ENCODE measurements at regions not wholly inside any gene's neighbourhood (a gene's known extent, or its start where the extent isn't known, plus 50 kb on each side); places are given as distances from the start of the nearest gene placed in this dataset.

GRCh38 chr13:81773263-81773662, 1432.3 kb upstream of the SPRY2 start:
- Histone ChIP-seq H3K9ac (ENCODE audit: low read length) (no peak overlapping the region), H3K27ac (ENCODE audit: low read depth, low read length) (no peak overlapping the region), H3K9me3 (ENCODE audit: low read length) (no peaks in the 10 kb centered on the region)

GRCh38 chr13:81771951-81772350, 1431.0 kb upstream of the SPRY2 start:
- H3K27me3 ChIP-seq (ENCODE audit: control insufficient read depth in 1 of 2, insufficient read depth in 2 of 2, low read length in 2 of 2) = no peaks in the 10 kb centered on the region
- H3K9me3 ChIP-seq (ENCODE audit: low read length) = no peaks in the 10 kb centered on the region
- no peak overlapping the region for H3K27ac ChIP-seq (ENCODE audit: low read depth, low read length)
- H3K36me3 ChIP-seq (ENCODE audit: insufficient read depth, low read length) = no peaks in the 10 kb centered on the region
- no peak overlapping the region for H3K4me3 ChIP-seq (ENCODE audit: low read depth in 1 of 2, low read length in 2 of 2)
- no peaks in the 10 kb centered on the region for H3K4me1 ChIP-seq (ENCODE audit: insufficient read depth, low read length)
- no peak overlapping the region for H3K9ac ChIP-seq (ENCODE audit: low read length)

More at GRCh38 chr13:81773263-81773662, 1432.3 kb upstream of the SPRY2 start:
- no peak overlapping the region for H3K4me3 ChIP-seq (ENCODE audit: low read depth in 1 of 2, low read length in 2 of 2)
- no peaks in the 10 kb centered on the region for H3K36me3 ChIP-seq (ENCODE audit: insufficient read depth, low read length)
- no peaks in the 10 kb centered on the region for H3K27me3 ChIP-seq (ENCODE audit: control insufficient read depth in 1 of 2, insufficient read depth in 2 of 2, low read length in 2 of 2)
- no peaks in the 10 kb centered on the region for H3K4me1 ChIP-seq (ENCODE audit: insufficient read depth, low read length)

- no peak overlapping the region for H3K4me3 ChIP-seq (ENCODE audit: low read depth in 1 of 2, low read length in 2 of 2)
- H3K9me3 ChIP-seq (ENCODE audit: low read length) = no peaks in the 10 kb centered on the region
- no peak overlapping the region for H3K27ac ChIP-seq (ENCODE audit: low read depth, low read length)
- H3K27me3 ChIP-seq (ENCODE audit: control insufficient read depth in 1 of 2, insufficient read depth in 2 of 2, low read length in 2 of 2) = no peaks in the 10 kb centered on the region
- H3K4me1 ChIP-seq (ENCODE audit: insufficient read depth, low read length) = no peaks in the 10 kb centered on the region
- H3K9ac ChIP-seq (ENCODE audit: low read length) = no peak overlapping the region
- no peaks in the 10 kb centered on the region for H3K36me3 ChIP-seq (ENCODE audit: insufficient read depth, low read length)
Observed at GRCh38 chr13:81770868-81771505, 1430.1 kb upstream of the SPRY2 start.

GRCh38 chr13:81762449-81762848, 1421.5 kb upstream of the SPRY2 start:
- H3K9me3 ChIP-seq (ENCODE audit: low read length) = no peaks in the 10 kb centered on the region
- no peaks in the 10 kb centered on the region for H3K4me1 ChIP-seq (ENCODE audit: insufficient read depth, low read length)
- no peak overlapping the region for H3K9ac ChIP-seq (ENCODE audit: low read length)
- H3K27me3 ChIP-seq (ENCODE audit: control insufficient read depth in 1 of 2, insufficient read depth in 2 of 2, low read length in 2 of 2) = no peaks in the 10 kb centered on the region
- no peak overlapping the region for H3K4me3 ChIP-seq (ENCODE audit: low read depth in 1 of 2, low read length in 2 of 2)
- H3K36me3 ChIP-seq (ENCODE audit: insufficient read depth, low read length) = no peaks in the 10 kb centered on the region
- H3K27ac ChIP-seq (ENCODE audit: low read depth, low read length) = no peak overlapping the region

- H3K9me3 ChIP-seq (ENCODE audit: low read length) = no peaks in the 10 kb centered on the region
- no peaks in the 10 kb centered on the region for H3K36me3 ChIP-seq (ENCODE audit: insufficient read depth, low read length)
- H3K27ac ChIP-seq (ENCODE audit: low read depth, low read length) = no peak overlapping the region
- H3K9ac ChIP-seq (ENCODE audit: low read length) = no peak overlapping the region
- H3K4me3 ChIP-seq (ENCODE audit: low read depth in 1 of 2, low read length in 2 of 2) = no peak overlapping the region
- H3K4me1 ChIP-seq (ENCODE audit: insufficient read depth, low read length) = no peaks in the 10 kb centered on the region
- no peaks in the 10 kb centered on the region for H3K27me3 ChIP-seq (ENCODE audit: control insufficient read depth in 1 of 2, insufficient read depth in 2 of 2, low read length in 2 of 2)
Observed at GRCh38 chr13:81760316-81760715, 1419.4 kb upstream of the SPRY2 start.

GRCh38 chr13:81757348-81757970, 1416.5 kb upstream of the SPRY2 start:
- Histone ChIP-seq H3K9ac (ENCODE audit: low read length) (no peak overlapping the region), H3K36me3 (ENCODE audit: insufficient read depth, low read length) (no peaks in the 10 kb centered on the region), H3K27me3 (ENCODE audit: control insufficient read depth in 1 of 2, insufficient read depth in 2 of 2, low read length in 2 of 2) (no peaks in the 10 kb centered on the region), H3K27ac (ENCODE audit: low read depth, low read length) (no peak overlapping the region), H3K4me3 (ENCODE audit: low read depth in 1 of 2, low read length in 2 of 2) (no peak overlapping the region), H3K4me1 (ENCODE audit: insufficient read depth, low read length) (no peaks in the 10 kb centered on the region), H3K9me3 (ENCODE audit: low read length) (no peaks in the 10 kb centered on the region)

- no peak overlapping the region for H3K27ac ChIP-seq (ENCODE audit: low read depth, low read length)
- no peak overlapping the region for H3K9ac ChIP-seq (ENCODE audit: low read length)
- no peaks in the 10 kb centered on the region for H3K27me3 ChIP-seq (ENCODE audit: control insufficient read depth in 1 of 2, insufficient read depth in 2 of 2, low read length in 2 of 2)
- H3K9me3 ChIP-seq (ENCODE audit: low read length) = no peaks in the 10 kb centered on the region
- no peaks in the 10 kb centered on the region for H3K36me3 ChIP-seq (ENCODE audit: insufficient read depth, low read length)
- H3K4me3 ChIP-seq (ENCODE audit: low read depth in 1 of 2, low read length in 2 of 2) = no peak overlapping the region
- no peaks in the 10 kb centered on the region for H3K4me1 ChIP-seq (ENCODE audit: insufficient read depth, low read length)
Observed at GRCh38 chr13:81745391-81745790, 1404.5 kb upstream of the SPRY2 start.

- Histone ChIP-seq H3K27ac (ENCODE audit: low read depth, low read length) (no peak overlapping the region), H3K4me1 (ENCODE audit: insufficient read depth, low read length) (no peaks in the 10 kb centered on the region), H3K36me3 (ENCODE audit: insufficient read depth, low read length) (no peaks in the 10 kb centered on the region), H3K9me3 (ENCODE audit: low read length) (no peaks in the 10 kb centered on the region), H3K27me3 (ENCODE audit: control insufficient read depth in 1 of 2, insufficient read depth in 2 of 2, low read length in 2 of 2) (no peaks in the 10 kb centered on the region), H3K9ac (ENCODE audit: low read length) (no peak overlapping the region), H3K4me3 (ENCODE audit: low read depth in 1 of 2, low read length in 2 of 2) (no peak overlapping the region)
Observed at GRCh38 chr13:81738364-81738763, 1397.4 kb upstream of the SPRY2 start.

GRCh38 chr13:81726037-81726726, 1385.3 kb upstream of the SPRY2 start:
- H3K9ac ChIP-seq (ENCODE audit: low read length) = no peak overlapping the region
- H3K4me1 ChIP-seq (ENCODE audit: insufficient read depth, low read length) = no peaks in the 10 kb centered on the region
- H3K36me3 ChIP-seq (ENCODE audit: insufficient read depth, low read length) = no peaks in the 10 kb centered on the region
- H3K27ac ChIP-seq (ENCODE audit: low read depth, low read length) = no peak overlapping the region
- H3K27me3 ChIP-seq (ENCODE audit: control insufficient read depth in 1 of 2, insufficient read depth in 2 of 2, low read length in 2 of 2) = no peaks in the 10 kb centered on the region
- H3K9me3 ChIP-seq (ENCODE audit: low read length) = no peaks in the 10 kb centered on the region
- H3K4me3 ChIP-seq (ENCODE audit: low read depth in 1 of 2, low read length in 2 of 2) = no peak overlapping the region

GRCh38 chr13:81722456-81722855, 1381.5 kb upstream of the SPRY2 start:
- no peaks in the 10 kb centered on the region for H3K9me3 ChIP-seq (ENCODE audit: low read length)
- no peaks in the 10 kb centered on the region for H3K36me3 ChIP-seq (ENCODE audit: insufficient read depth, low read length)
- H3K4me3 ChIP-seq (ENCODE audit: low read depth in 1 of 2, low read length in 2 of 2) = no peak overlapping the region
- H3K9ac ChIP-seq (ENCODE audit: low read length) = no peak overlapping the region
- no peak overlapping the region for H3K27ac ChIP-seq (ENCODE audit: low read depth, low read length)
- no peaks in the 10 kb centered on the region for H3K27me3 ChIP-seq (ENCODE audit: control insufficient read depth in 1 of 2, insufficient read depth in 2 of 2, low read length in 2 of 2)
- H3K4me1 ChIP-seq (ENCODE audit: insufficient read depth, low read length) = no peaks in the 10 kb centered on the region

- H3K4me1 ChIP-seq (ENCODE audit: insufficient read depth, low read length) = no peaks in the 10 kb centered on the region
- H3K4me3 ChIP-seq (ENCODE audit: low read depth in 1 of 2, low read length in 2 of 2) = no peak overlapping the region
- no peaks in the 10 kb centered on the region for H3K9me3 ChIP-seq (ENCODE audit: low read length)
- H3K27ac ChIP-seq (ENCODE audit: low read depth, low read length) = no peak overlapping the region
- H3K27me3 ChIP-seq (ENCODE audit: control insufficient read depth in 1 of 2, insufficient read depth in 2 of 2, low read length in 2 of 2) = no peaks in the 10 kb centered on the region
- no peaks in the 10 kb centered on the region for H3K36me3 ChIP-seq (ENCODE audit: insufficient read depth, low read length)
- H3K9ac ChIP-seq (ENCODE audit: low read length) = no peak overlapping the region
Observed at GRCh38 chr13:81721400-81721799, 1380.5 kb upstream of the SPRY2 start.

Data from muscle layer of colon (tissue), 2 donors.